Vagina (tissue), 2 donors: ENCODE measurements at regions not wholly inside any gene's neighbourhood (a gene's known extent, or its start where the extent isn't known, plus 50 kb on each side); places are given as distances from the start of the nearest gene placed in this dataset.

Experiments
- CTCF ChIP-seq, 3 experiments: fragments of 450-650 bp in 2 of 3; fragments of 200-600 bp in 1 of 3; sonication (generic) in 1 of 3; IDR thresholded peaks; one replicate each; pipeline ENCODE4 v1.5.1; 2017 to 2019; ENCODE audit warnings: antibody characterized with exemption in 3 of 3, mild to moderate bottlenecking in 2 of 3, moderate library complexity in 2 of 3
- POLR2A ChIP-seq, 2 donors: fragments of 450-650 bp; IDR thresholded peaks; one replicate each; pipeline ENCODE4 v1.6.1; 2017; ENCODE audit warnings: antibody characterized with exemption in 2 of 2, mild to moderate bottlenecking in 2 of 2, moderate library complexity in 2 of 2
- POLR2AphosphoS5 ChIP-seq, 2 donors: sonication (generic); formaldehyde crosslinking; IDR thresholded peaks; one replicate each; pipeline ENCODE4 v1.9.0; 2017; ENCODE audit warnings: antibody characterized with exemption in 2 of 2, mild to moderate bottlenecking in 2 of 2, low read depth in 1 of 2; ENCODE audit not compliant: insufficient read depth in 1 of 2

- TF ChIP-seq CTCF (IDR thresholded peaks at IDR 0.05) (no peak), POLR2A (IDR thresholded peaks at IDR 0.05) (no peak), POLR2AphosphoS5 (IDR thresholded peaks at IDR 0.05; ENCODE audit: insufficient read depth in 1 of 2, low read depth in 1 of 2) (no peak)
Measured at GRCh38 chr9:38175423-38175822, 106.4 kb upstream of the SHB start.
